ENCODE measurements at regions not wholly inside any gene's neighbourhood (a gene's known extent, or its start where the extent isn't known, plus 50 kb on each side); places are given as distances from the start of the nearest gene placed in this dataset.
A peak's percentile ranks its signal among the peaks of the same experiment; 100 is the strongest.
"Not testable (repeated sequence)": the region's sequence is repeated elsewhere in the genome, so short reads cannot be mapped to it uniquely, and the experiment has no call there.

DNA sequence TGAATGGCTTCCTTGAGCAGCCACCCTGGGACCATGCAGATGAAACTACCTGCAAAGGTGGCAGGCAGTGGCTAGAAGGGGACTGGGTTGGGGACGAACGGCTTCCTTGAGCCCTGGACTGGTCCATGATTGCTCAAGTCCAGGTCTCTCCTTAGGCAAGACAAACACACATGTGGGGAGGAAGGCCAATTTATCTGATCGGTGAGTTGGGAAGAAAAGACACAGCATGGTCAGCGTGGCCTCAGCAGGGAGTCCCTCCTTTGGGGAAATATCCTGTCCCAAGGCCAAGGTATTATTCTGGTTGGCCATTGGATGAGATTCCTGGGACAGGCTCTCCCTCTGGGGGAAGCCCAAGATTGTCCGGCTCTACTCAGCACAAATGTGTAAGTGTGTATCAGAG, 116.3 kb upstream of the ERG start:
- no peak for DNase-seq (ENCODE audit: low spot score)

DNA sequence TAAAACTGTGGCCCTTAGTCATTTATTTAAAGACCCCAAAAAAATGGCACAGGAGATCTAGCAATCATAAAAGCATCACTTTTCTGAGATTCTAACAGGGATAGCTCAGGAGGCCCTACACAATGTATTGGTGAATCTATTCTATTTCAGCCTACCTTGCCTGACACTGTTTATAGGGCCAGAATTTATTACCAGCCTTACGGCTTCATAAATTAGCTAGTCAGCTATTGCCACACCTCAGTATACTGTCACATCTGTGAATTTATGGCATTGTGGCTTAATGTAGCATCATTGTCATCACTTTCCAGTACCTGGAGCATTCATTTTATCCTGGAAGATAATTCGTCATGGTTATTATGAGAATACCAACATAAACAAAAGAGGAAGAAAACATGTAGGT, 121.2 kb upstream of the ERG start:
- DNase-seq (ENCODE audit: low spot score), result no peak

DNA sequence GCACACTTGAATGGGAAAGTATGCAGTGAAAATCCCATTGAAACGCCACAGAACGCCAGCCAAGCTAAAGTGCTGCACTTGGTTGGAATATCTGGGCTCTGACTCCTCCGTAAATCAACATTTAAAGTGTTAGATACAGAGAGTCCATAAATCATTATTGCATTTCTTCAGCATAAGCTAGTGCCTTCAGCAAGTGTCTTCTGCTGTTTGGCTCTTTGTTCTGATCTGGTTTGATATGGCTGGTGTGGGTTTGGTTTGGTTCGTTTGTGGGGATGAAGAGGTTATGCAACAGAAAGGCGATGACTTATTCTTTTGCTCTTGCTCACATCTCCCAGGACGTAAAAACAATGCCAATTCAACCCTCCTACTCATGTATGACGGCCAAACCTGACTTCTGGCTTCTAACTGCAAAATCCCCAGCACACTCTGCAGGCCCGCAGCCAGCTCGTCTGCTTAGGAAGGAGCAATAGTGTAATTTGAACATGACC, 121.8 kb upstream of the ERG start:
- DNase-seq (ENCODE audit: low spot score), result no peak

DNA sequence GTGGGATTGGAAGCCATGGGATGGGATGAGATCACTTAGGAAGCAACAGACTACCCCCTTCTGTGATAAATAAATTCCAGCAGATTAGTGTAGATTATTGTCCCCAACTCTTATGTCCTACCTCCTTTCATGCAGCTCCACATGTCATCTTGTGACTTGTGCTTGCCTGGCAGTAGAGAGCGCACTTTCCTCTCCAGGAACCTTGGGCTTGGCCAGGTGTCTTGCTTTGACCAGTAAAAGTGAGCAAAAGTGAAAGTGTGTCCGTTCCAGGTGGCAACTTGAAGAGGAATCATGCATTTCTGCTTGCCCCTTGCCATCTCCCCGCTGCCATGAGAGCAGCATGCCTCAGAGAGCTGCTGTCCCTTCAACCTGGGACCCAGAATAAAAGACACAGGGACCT, 122.9 kb upstream of the ERG start:
- DNase-seq (ENCODE audit: low spot score), result no peak

DNA sequence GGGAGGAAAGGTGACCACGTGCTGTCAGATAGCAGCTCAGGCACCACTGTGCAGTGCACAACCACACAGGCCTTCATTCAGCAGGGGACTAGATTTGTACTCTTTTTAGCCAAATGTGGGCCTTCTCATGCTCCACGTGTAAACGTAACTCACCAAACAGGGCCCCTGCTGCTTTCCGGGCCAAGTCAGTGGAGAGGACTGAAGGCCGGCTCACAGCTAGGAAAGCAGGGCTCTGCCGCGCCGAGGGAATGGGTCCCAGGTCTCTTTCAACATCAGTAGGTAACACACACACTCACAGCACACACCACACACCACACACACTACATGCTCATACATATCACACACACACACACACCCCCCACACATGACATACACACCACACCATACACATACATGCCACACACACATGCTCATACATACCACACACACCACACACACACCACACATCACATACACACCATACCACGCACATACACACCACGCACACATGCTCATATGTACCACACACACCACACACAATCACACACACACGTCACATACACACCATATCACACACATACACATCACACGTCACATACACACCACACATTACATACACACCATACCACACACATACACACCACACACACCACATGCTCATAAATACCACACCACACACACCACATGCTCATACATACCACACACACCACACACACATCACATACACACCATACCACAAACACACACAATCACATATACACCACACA, 124.0 kb upstream of the ERG start:
- no peak for DNase-seq (ENCODE audit: low spot score)

DNA sequence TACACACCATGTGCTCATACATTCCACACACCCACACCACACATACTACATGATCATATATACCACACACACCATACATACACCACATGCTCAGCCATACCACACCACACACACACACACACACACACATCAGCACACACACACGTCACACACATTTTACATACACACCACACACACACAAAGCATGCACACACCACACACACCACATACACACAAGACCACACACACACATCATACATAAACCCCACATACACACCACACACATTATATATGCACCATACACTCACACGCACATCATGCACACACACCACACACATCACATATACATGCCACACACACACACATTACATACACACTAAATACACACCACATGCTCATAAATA, 124.5 kb upstream of the ERG start:
- DNase-seq (ENCODE audit: low spot score), result no peak

DNA sequence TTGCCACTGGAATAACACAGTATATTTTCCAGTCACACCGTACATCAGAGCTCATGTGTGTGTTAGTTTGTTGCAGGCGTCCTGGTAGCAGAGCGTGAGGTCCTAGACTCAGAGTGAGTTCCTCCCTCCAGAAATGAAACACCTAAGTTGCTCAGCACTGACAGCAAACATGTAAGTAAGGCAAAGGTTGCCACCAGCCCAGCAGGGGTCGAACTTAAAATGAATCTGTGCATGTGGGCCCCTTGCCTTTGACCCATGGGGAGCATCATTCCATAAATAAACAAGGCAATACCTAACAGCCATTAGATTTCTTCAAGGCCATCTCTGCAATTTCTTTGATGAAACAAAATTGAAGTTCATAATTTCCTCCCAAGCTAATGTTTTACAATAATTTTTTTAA, 125.3 kb upstream of the ERG start:
- no peak for DNase-seq (ENCODE audit: low spot score)

DNA sequence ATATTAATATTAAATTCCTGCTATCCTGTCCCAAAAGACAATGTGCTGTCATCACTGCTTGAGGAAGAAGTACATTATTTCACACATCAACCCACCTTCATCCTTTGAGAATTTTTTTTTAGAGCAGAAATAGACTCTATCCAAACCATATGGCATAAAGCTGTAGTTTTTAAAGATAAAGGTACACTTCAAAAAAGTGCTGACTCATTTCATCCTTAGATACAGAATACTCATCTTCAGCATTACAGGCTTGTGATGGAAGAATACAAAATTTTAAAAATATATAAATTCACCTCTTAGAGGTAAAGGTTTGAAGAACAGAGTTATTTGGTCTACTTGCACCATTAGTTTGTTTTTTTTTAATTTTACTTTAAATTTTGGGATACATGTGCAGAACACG, 126.7 kb upstream of the ERG start:
- no peak for DNase-seq (ENCODE audit: low spot score)

DNA sequence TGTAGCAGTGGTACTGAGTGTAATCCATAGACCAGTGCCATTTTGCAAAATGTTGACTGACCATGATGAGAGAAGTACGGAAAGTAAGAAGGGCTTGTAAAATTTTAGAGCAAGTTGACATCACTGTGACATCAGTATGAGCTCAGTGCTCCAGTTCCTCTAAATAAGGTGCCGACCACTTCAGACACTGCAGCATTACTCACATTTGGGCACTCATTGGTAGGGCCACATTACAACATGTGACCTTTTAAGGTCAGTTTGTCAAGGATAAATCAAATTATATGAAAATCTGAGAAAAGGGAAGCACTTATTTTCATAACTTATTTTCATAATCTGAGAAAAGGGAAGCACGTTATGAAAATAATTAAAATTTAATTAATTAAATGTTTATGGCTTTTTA, 128.0 kb upstream of the ERG start:
- no peak for DNase-seq (ENCODE audit: low spot score)

DNA sequence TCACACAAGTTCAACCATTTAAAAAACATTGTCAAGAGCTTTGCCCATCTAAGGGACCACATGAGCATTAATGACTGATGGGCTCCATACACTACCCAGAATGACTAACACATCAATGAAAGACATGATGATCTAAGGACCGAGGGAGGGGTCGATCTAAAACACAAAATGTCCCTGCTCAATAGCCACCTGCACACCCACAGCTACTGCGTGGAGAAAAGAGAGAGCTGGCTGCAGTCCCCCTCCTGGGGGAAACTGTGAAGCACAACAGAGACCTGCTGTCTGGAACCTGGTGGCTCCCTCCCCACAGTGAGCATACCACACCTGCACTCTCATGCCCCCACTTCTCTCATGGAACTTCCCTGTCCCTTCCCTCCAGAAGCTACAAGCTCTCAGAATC, 130.1 kb upstream of the ERG start:
- peak; percentile 40 for DNase-seq (ENCODE audit: low spot score)

DNA sequence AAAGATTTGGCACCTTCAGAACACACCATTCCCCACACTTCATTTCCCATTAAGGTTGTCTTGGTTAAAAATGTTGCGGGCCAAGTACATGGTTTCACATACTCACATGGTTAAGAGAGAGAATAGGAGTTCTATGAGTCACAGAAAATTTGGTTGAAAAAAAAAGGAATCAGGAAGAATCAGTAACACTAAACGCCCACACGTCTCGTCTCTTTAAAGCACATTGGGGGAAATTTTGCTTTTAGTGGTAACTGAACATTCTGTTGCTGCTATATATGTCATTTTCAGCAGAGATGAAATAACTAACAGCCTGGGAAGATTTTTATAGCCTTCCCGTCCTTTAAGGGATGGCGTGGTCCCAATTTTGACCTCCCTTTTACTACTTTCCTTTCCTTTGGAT, 132.9 kb upstream of the ERG start:
- DNase-seq (ENCODE audit: low spot score), result no peak

DNA sequence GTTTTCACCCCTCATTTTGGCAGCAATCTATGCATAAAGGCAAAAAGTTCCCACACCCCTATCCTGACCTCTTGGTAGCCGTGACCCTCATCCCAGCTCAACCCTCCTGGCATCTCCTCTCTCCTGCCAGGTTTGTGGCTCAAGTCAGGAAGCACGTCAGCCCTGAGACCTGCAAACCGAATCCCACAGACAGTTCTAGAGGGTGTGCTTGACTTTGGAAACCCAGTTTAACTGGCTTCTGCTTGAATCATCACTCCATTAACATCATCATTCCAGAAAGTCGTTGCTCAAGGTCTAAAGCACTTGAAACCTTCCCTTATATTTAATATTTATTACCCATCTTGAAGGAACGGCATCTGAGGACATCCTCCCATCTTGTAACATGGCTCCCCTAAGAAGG, 133.4 kb upstream of the ERG start:
- DNase-seq (ENCODE audit: low spot score), result no peak

DNA sequence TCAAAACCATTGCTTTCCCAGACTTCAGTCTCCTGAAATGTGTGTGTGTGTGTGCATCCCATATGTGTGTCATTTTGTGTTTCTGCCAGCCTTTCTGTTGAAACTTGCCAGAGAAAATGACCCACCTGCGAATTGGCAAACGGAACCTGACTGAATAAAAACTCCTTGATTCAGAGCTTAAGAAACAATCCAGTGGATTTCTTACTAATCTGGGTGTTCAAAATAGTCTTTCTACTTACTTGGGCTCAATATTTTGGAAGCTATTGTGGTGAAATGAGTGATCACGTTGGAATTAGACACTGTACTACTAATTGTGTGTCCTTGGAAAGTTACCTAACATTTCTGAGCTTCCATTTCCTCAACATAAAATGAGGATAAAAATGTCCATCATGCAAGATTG, 138.9 kb upstream of the ERG start:
- no peak for DNase-seq (ENCODE audit: low spot score)

DNA sequence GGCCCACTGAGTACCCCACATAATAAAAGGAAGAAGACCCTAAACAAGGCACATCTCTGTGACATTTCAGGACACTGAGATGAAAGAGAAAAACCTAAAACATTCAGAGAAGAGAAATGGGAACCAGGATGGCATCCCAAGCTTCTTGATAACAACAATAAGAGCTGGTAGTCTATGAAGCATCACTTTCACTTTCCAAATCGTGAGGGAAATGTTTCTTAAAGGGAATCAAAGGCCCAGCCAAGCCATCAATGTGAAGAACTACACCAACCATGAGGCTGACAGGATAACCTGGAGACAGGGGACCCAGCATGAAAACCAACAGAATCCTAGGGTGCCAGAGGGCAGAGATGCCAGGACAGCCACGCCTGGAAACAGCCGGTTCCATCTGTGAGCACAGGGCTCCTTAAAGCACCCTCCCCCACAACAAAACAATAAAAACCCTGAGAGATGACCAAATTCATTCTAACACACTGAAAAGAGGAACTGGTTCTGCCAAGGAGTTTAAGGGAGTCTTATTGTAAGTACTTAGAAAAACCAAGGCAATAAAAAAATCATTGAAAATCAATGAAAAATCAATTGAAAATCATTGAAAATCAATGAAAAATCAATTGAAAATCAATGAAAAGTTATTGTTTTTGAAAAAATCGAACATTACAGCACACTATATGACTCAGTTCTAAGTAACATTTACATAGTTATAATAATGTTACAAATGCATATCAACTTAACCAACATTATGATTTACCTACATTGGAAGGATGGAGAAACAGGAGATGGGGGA, 141.5 kb upstream of the ERG start:
- no peak for DNase-seq (ENCODE audit: low spot score)

DNA sequence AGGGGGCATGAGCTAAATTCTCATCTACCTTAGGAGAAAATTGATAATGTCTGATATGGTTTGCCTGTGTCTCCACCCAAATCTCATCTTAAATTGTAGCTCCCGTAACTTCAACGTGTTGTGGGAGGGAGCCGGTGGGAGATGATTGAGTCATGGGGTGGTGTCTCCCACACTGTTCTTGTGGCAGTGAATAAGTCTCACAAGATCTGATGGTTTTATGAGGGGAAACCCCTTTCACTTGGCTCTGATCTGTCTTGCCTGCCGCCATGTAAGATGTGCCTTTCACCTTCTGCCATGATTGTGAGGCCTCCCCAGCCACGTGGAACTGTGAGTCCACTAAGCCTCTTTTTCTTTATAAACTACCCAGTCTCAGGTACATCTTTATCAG, 142.1 kb upstream of the ERG start:
- not testable (repeated sequence) for DNase-seq (ENCODE audit: low spot score)

DNA sequence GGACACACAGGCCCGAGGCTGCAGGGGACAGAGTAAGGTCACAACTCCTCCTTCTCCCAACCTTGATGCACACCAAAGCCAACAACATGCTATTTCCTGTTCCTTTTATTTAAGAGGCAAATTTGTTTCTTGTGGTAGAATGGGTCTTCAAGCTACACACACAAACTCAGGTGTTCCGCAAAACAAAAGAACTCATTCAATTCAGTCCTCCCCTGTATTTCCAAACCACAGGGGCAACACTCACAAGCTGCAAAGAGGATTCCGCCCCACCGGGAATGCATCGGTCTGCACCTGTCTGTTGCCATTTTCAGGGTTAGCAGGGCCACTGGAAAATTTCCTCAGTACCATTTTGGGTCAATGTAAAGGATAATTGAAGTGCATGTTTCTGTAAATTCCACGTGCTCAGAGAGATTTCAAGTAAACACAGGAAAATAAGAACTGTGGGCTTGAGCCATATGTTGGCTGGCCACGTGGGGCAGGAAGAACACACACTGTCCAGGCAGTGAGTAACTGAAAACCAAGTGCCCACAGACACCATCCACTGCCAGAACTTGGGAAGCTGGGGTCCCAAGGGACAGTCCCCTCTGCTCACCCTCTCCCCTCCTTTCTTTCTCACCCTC, 145.2 kb upstream of the ERG start:
- peak; percentile 29 for DNase-seq (ENCODE audit: low spot score)

DNA sequence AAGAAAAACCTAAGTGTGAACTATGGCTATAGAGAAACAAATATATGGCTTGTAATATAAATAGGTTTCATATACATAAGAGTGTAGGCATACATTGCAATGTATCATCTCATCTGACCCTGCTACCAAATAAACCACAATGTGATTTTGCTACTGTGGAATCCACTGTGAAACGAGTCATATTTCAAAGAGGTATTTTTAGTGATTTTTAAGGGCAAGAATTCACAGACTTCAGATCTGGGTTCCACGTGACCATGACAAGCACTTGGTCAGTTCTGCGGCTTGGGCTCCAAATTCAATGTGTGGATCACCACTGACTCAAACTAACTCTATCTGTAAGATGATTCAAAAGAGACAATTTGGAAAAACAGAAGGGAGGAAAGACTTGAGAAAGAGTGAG, 147.0 kb upstream of the ERG start:
- no peak for DNase-seq (ENCODE audit: low spot score)

DNA sequence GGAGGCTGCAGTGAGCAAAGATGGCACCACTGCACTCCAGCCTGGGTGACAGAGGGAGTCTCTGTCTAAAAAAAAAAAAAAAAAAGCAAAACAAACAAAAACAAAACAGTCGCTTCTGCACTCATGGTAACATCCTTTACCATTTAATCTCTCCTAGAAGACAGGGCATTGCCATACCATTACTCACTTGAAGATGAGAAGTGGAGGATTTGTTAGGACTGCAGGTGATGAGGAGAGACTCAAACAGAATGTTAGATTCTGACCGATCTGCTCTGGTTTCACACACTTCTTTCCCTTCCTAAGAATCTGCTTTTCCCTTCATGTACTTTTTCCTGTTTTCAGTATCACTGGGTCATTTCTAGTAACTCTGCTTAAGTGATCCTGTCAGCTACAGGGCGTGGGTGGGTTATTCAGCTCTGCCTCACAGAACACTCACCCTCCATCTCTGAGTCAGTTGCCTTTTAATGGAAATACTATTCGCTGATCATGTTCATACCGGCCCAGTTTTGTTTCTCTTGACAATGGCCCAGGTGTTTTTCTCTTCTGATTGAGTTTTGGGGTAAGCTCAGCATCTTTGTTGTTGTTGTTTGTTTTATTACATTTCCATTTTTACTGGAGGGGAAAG, 148.0 kb upstream of the ERG start:
- no peak for DNase-seq (ENCODE audit: low spot score)

DNA sequence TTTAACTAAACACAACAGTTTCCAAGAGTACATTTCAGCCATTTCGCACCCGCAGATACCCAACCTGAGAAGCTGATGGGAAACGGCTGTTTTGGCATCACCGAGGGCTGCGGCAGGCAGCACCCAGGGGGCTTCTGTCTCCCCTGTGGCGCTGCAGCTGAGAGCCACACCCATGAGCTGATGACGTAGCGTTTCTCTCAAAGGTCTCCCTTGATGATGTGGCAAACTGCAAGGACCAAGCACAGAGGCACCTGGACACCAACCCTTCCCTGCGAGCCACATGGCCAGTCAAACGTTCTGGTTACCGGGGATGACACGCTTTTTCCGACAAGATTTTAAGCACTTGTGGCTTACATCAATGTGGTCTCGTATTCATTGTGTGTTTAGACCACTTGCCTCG, 150.8 kb upstream of the ERG start:
- DNase-seq (ENCODE audit: low spot score), result no peak

DNA sequence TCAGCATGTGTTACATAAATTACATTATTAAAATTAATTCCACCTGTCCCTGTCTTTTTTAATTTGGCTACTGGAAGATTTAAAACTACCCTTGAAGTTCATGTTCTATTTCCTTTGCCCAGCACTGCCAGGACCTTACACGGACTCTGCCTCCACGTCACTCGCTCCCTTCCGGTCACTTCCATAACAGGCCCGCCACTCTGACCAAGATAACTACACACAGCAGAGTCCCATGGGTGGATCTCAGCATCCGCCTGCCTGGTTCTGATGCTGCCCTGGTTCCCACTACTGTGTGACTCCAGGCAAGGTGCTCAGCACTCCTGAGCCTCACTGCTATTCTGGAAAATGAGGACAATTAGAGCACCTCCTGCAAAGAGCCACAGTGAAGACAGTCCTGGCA, 153.3 kb upstream of the ERG start:
- no peak for DNase-seq (ENCODE audit: low spot score)

DNA sequence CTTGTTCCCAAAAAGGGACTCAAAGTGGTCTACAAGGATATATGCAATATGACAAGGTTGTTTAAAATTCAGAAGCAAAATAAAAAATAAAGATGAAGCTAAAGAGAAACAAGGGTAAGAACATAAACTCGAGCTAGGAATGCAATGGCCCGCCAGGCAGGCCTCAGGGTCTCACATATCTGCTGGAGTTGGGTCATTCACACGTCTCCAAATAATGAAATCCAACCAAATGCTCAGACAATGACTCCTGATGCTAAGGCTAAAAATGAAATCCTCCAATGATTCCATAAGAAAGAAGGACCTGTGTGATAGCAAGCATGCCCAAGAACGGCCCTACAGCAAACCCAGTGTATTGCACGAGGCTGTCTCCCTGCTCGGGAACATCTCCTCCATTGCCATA, 153.3 kb upstream of the ETS2 start:
- no peak for DNase-seq (ENCODE audit: low spot score)

DNA sequence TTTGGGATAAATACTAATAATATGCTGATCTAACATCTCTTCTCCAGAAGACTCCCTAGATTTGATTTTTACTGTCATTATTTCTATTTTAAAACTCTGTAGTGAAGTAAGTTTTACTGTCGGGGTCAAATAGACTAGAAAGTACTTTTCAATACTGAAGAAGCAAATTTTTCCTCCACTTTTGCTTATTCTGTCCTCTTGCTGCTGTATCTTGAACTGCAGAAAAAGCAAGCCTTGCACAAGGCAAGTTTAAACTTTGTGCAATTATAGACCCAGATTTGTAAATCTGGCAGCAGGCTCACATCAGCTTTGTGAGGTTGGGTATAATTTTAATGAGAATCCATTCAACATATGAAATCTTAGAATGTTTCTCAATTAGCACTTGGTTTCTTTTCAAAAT, 151.1 kb upstream of the ETS2 start:
- DNase-seq (ENCODE audit: low spot score), result no peak

DNA sequence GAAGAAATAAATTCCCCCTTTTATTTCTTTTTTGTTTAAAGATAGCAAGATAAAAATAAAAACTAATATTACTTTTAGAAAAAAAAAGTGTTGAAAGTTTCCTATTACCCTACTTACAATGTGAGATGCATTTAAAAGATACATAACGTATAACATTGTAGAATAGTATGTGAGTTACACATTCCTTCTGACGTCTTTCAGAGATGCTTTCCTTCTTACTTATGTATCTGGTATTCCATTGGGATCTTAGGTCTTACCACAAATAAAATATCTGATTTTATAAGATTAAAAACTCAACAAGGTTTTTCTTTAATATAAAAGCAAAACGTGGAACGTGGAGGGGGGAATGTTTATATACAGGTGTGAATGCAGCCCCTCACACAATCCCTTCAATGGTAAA, 147.2 kb upstream of the ETS2 start:
- no peak for DNase-seq (ENCODE audit: low spot score)
